Hepatocyte (in vitro differentiated cells): ENCODE measurements at regions not wholly inside any gene's neighbourhood (a gene's known extent, or its start where the extent isn't known, plus 50 kb on each side); places are given as distances from the start of the nearest gene placed in this dataset.
A peak's percentile ranks its signal among the peaks of the same experiment; 100 is the strongest.

Source experiments
- DNase-seq: peaks from one replicate; pipeline ENCODE4 v3.0.0-alpha.2; 2016; ENCODE audit warnings: low spot score
- H2AFZ ChIP-seq: fragments of 200-600 bp; sonication (generic); 2 replicates; pipeline ENCODE4 v1.6.0; 2016; ENCODE audit warnings: antibody characterized with exemption, mild to moderate bottlenecking
- H3K27ac ChIP-seq: fragments of 200-600 bp; sonication (generic); 2 replicates; pipeline ENCODE4 v1.5.1; 2016; ENCODE audit warnings: mild to moderate bottlenecking
- H3K27me3 ChIP-seq: fragments of 200-600 bp; sonication (generic); 2 replicates; pipeline ENCODE4 v1.6.1; 2016
- H3K36me3 ChIP-seq: fragments of 200-600 bp; sonication (generic); replicated peaks from 2 replicates; pipeline ENCODE4 v1.5.1; 2016; ENCODE audit warnings: low read depth; ENCODE audit not compliant: insufficient read depth
- H3K4me1 ChIP-seq: fragments of 200-600 bp; sonication (generic); 2 replicates; pipeline ENCODE4 v1.5.1; 2016; ENCODE audit warnings: mild to moderate bottlenecking, moderate library complexity; ENCODE audit not compliant: insufficient read depth
- H3K4me2 ChIP-seq: fragments of 200-600 bp; sonication (generic); 2 replicates; pipeline ENCODE4 v1.6.0; 2016
- H3K4me3 ChIP-seq: fragments of 200-600 bp; sonication (generic); 2 replicates; pipeline ENCODE4 v1.5.1; 2016; ENCODE audit warnings: mild to moderate bottlenecking
- H3K79me2 ChIP-seq: fragments of 200-600 bp; sonication (generic); 2 replicates; pipeline ENCODE4 v1.6.0; 2017; ENCODE audit warnings: mild to moderate bottlenecking
- H3K9me2 ChIP-seq: fragments of 200-600 bp; sonication (generic); replicated peaks from 2 replicates; pipeline ENCODE4 v1.6.0; 2017; ENCODE audit warnings: mild to moderate bottlenecking; ENCODE audit not compliant: insufficient read depth
- H3K9me3 ChIP-seq: fragments of 200-600 bp; sonication (generic); 2 replicates; pipeline ENCODE4 v1.5.1; 2016; ENCODE audit warnings: low read depth, mild to moderate bottlenecking
- H4K20me1 ChIP-seq: fragments of 200-600 bp; sonication (generic); 2 replicates; pipeline ENCODE4 v1.6.0; 2016; ENCODE audit warnings: mild to moderate bottlenecking; ENCODE audit not compliant: insufficient read depth, poor library complexity, severe bottlenecking
- EZH2 ChIP-seq: fragments of 200-600 bp; sonication (generic); IDR thresholded peaks from 2 replicates; pipeline ENCODE4 v1.6.1; 2016; ENCODE audit warnings: antibody characterized with exemption, mild to moderate bottlenecking, borderline replicate concordance
- EZH2phosphoT487 ChIP-seq: fragments of 200-600 bp; sonication (generic); IDR thresholded peaks from one replicate; pipeline ENCODE4 v1.6.1; 2018; ENCODE audit warnings: antibody characterized with exemption, mild to moderate bottlenecking, low read depth, moderate library complexity; ENCODE audit not compliant: unreplicated experiment, severe bottlenecking
- WGBS: methylation state at CpG from one replicate; pipeline ENCODE4 v1.1.6; 2016; ENCODE audit warnings: low lambda C conversion rate; ENCODE audit errors: missing lambda C conversion rate; 5-methylcytosine and 5-hydroxymethylcytosine counted together
- TF ChIP-seq, protein P1 (sequence below): fragments of 200-600 bp; sonication (generic); IDR thresholded peaks from 2 replicates; pipeline ENCODE4 v1.5.1; 2016; ENCODE audit warnings: antibody characterized with exemption, mild to moderate bottlenecking; ENCODE audit not compliant: poor library complexity

DNA sequence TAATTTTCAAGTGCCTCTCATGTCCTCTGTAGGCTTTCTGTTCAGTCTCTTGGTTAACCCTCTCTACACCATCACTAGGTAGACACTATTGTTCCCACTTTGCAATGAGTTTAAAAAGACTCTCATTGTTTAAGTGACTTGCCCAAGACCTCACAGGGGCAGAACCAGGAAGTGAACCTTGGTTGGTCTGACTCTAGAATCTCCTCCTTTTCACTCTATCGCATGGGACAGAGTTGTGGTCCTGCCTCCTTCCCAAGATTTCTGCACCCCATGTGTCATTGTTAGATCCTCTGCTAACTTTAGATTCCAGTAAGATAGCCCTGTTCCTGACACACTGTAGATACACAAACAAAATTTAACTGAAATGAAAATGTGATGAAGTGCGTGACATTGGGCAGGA, 481.7 kb upstream of the USP24 start:
- TF ChIP-seq EZH2 (no peak), EZH2phosphoT487 (no peak)
- TF ChIP-seq, protein P1, sequence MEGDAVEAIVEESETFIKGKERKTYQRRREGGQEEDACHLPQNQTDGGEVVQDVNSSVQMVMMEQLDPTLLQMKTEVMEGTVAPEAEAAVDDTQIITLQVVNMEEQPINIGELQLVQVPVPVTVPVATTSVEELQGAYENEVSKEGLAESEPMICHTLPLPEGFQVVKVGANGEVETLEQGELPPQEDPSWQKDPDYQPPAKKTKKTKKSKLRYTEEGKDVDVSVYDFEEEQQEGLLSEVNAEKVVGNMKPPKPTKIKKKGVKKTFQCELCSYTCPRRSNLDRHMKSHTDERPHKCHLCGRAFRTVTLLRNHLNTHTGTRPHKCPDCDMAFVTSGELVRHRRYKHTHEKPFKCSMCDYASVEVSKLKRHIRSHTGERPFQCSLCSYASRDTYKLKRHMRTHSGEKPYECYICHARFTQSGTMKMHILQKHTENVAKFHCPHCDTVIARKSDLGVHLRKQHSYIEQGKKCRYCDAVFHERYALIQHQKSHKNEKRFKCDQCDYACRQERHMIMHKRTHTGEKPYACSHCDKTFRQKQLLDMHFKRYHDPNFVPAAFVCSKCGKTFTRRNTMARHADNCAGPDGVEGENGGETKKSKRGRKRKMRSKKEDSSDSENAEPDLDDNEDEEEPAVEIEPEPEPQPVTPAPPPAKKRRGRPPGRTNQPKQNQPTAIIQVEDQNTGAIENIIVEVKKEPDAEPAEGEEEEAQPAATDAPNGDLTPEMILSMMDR, result no peak
- no peak overlapping the region for H3K27ac ChIP-seq

GRCh38 chr1:55696181-55696754, 481.1 kb upstream of the USP24 start:
- Histone ChIP-seq H3K4me2 (no peak overlapping the region), H3K9me3 (no peaks in the 10 kb centered on the region), H4K20me1 (no peaks in the 10 kb centered on the region), H3K79me2 (no peaks in the 10 kb centered on the region), H3K27me3 (no peaks in the 10 kb centered on the region), H2AFZ (no peak overlapping the region), H3K36me3 (no peaks in the 10 kb centered on the region), H3K4me1 (peaks cover 13% of the 10 kb centered on the region), H3K9me2 (no peaks in the 10 kb centered on the region), H3K27ac (no peak overlapping the region), H3K4me3 (no peak overlapping the region)
- DNase-seq, result no peak
- 75% methylated on average over 10 of the region's 10 CpGs for WGBS
- TF ChIP-seq EZH2, result no peak
- TF ChIP-seq, protein P1, result no peak
- TF ChIP-seq EZH2phosphoT487, result no peak

More for the DNA sequence above, 481.7 kb upstream of the USP24 start:
- H3K9me3 ChIP-seq, result no peaks in the 10 kb centered on the region
- H3K4me2 ChIP-seq, result no peak overlapping the region
- no peaks in the 10 kb centered on the region for H3K36me3 ChIP-seq
- H3K4me3 ChIP-seq, result no peak overlapping the region
- H4K20me1 ChIP-seq, result no peaks in the 10 kb centered on the region
- H2AFZ ChIP-seq, result no peak overlapping the region
- peaks cover 13% of the 10 kb centered on the region for H3K4me1 ChIP-seq
- no peaks in the 10 kb centered on the region for H3K9me2 ChIP-seq
- no peaks in the 10 kb centered on the region for H3K27me3 ChIP-seq
- no peak for DNase-seq
- WGBS, result 98% methylated on average over 2 of the region's 2 CpGs
- no peaks in the 10 kb centered on the region for H3K79me2 ChIP-seq

DNA sequence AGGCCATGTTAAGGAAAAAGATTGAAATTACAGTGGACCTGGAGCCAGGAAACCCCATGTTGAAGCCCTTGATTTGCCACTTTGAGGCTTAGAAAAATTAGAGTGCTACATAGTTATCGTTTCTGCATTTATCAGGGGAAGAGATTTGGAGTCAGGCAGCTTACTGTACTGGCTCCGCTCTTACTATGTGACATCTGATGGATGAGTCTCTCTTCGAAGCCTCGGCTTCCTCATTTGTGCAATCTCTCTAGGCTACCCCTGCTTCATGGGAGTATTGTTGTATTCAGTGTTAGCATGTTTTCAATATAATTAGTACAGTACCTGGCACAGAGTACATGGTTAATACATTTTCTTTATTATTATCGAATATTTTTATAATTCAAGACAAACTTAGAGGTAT, 480.4 kb upstream of the USP24 start:
- peak overlapping the region; percentile 61 for H3K27ac ChIP-seq

More for the DNA sequence above, 480.4 kb upstream of the USP24 start:
- H3K4me3 ChIP-seq, result no peak overlapping the region
- no peaks in the 10 kb centered on the region for H3K27me3 ChIP-seq
- H3K4me2 ChIP-seq, result no peak overlapping the region
- WGBS, result 65% methylated on average over 5 of the region's 5 CpGs
- no peaks in the 10 kb centered on the region for H4K20me1 ChIP-seq
- no peak overlapping the region for H2AFZ ChIP-seq
- DNase-seq, result no peak
- H3K4me1 ChIP-seq, result peaks cover 13% of the 10 kb centered on the region
- H3K79me2 ChIP-seq, result no peaks in the 10 kb centered on the region
- no peaks in the 10 kb centered on the region for H3K9me3 ChIP-seq
- TF ChIP-seq EZH2 (no peak), EZH2phosphoT487 (no peak)
- TF ChIP-seq, protein P1, result no peak
- H3K36me3 ChIP-seq, result no peaks in the 10 kb centered on the region
- no peaks in the 10 kb centered on the region for H3K9me2 ChIP-seq
